ENCODE measurements at regions not wholly inside any gene's neighbourhood (a gene's known extent, or its start where the extent isn't known, plus 50 kb on each side); places are given as distances from the start of the nearest gene placed in this dataset.
"Not testable (repeated sequence)": the region's sequence is repeated elsewhere in the genome, so short reads cannot be mapped to it uniquely, and the experiment has no call there.

GRCh38 chr5:122674385-122674784 is 100.5 kb upstream of the SNX2 start:
- no peak for DNase-seq

GRCh38 chr5:122680623-122681350 is 94.1 kb upstream of the SNX2 start:
- no peak for DNase-seq

GRCh38 chr5:122683631-122684030 is 91.2 kb upstream of the SNX2 start:
- no peak for DNase-seq

DNA sequence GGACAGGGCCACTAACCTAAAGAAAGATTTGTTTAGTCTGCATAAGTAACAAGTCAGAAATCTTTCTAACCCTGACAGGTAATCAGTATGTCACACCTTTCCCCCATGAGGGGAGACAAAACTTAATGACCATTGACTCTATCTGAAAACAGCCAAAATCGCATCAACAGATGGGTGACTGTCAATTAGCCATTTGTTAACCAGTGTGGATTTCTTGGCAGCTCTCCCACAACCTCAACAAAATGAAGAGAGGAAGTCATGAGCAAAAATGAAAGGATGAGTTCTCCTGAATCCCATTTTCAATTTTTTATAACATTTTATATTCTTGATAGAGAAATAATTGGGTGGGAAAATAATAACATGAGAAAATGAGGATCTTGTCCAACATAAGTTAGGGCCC is 84.6 kb upstream of the SNX2 start:
- DNase-seq: no peak

DNA sequence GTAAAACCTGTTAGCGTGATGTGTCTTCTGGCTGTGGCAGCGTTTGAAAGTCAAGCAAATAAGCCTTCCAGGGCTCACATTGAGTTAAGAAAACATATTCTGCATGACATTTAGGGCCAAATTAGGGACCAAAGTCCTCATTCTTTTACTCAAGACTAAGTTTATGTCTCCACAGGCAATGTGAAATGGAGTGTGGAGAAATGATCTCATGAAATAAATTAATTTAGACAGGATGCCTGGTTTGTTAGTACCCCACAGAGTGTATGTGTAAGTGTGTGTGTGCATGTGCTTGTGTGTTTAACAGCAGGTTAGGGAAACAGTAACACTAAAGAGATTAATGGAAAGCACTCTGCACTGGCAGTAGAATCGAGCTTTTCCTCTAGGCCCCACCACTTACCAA is 82.9 kb upstream of the SNX2 start:
- no peak for DNase-seq

GRCh38 chr5:122693963-122694362 is 80.9 kb upstream of the SNX2 start:
- no peak for DNase-seq

GRCh38 chr5:122694884-122695283 is 80.0 kb upstream of the SNX2 start:
- DNase-seq: no peak

- not testable (repeated sequence) for DNase-seq
Observed at GRCh38 chr5:122696735-122697134, 78.1 kb upstream of the SNX2 start.

- DNase-seq: no peak
Observed at GRCh38 chr5:122697191-122697590, 77.7 kb upstream of the SNX2 start.

- no peak for DNase-seq
Observed at GRCh38 chr5:122699201-122699600, 75.7 kb upstream of the SNX2 start.

GRCh38 chr5:122701640-122702523 is 73.0 kb upstream of the SNX2 start:
- DNase-seq: no peak

- DNase-seq: no peak
Observed at GRCh38 chr5:122702524-122702875, 72.4 kb upstream of the SNX2 start.

DNA sequence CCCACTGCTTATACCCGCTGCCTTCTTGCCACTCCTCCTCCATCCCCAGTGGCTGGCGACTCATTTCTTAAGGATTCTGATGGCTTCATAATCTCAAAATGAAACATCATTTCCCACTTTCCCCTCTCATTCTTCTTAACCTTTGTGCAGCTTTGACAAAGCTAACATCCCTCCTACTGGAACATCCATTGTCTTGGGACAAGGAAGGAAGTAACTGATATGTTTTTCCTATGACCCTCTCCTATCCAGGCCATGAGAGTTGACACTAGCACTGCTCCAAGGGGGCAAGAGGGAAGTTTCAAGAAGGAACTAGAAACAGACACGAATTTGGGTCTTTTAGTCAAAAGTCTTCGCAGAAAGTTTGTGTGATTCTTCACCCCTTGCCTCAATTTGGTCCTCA is 71.7 kb upstream of the SNX2 start:
- no peak for DNase-seq

- peak; percentile 28 for DNase-seq
Observed at GRCh38 chr5:122704247-122705036, 70.4 kb upstream of the SNX2 start.

GRCh38 chr5:122705851-122706250 is 69.0 kb upstream of the SNX2 start:
- no peak for DNase-seq

- DNase-seq: no peak
Observed at GRCh38 chr5:122707796-122708195, 67.1 kb upstream of the SNX2 start.

- no peak for DNase-seq
Observed at GRCh38 chr5:122713041-122713440, 61.8 kb upstream of the SNX2 start.

DNA sequence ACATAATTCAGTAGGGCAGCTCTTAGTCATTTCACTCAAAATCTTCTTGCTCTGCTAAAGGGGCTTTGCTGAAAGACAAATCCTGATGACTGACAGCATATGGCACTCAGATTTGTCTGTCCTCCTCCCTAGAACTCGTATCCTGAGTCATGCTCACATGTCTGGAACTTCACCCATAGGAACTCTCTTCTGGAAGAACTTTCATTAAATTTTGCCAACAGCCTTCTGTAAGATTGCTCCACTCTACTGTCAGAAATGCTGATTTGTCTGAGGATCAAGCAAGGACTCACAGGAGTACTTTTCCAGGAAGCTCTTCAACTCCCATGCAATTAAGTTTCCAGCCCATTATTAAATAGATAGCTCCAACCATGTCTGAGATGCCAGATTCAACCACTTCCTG is 59.8 kb upstream of the SNX2 start:
- DNase-seq: no peak

- DNase-seq: no peak
Observed at GRCh38 chr5:122718611-122719010, 56.3 kb upstream of the SNX2 start.

DNA sequence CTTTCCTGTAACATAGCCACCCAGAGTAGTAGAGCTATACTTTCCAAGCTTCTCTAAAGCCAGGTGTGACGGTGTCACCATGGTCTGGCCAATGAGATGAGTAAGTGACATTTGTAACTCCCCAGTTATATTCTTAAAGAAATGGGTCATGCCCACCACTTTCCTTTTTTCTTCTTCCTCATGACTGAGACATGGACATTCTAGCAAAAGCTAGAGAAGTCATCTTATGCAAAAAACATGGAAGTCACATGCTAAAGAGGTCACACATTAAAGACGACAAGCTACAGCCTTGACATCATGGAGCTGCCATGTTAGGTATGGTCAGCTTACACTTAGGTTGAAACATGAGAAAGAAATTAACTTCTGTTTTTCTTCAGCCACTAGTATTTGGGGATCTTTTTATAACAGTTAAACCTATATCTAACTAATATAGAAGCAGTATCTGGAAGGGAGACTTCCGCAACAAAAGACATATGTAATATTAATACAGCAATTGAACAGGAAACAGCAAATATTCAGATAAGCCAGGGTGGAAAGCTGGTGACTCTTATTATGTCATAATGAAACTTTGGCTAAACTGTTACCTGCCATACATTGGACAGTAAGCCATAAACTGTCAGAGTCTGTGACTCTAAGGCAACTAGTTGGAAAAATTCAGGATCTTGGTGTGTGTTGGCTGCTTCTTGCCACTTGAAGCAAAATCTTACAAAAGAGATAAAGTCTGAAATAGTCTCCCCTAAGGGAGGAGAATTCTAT is 54.7 kb upstream of the SNX2 start:
- no peak for DNase-seq

GRCh38 chr5:122721127-122721526 is 53.8 kb upstream of the SNX2 start:
- no peak for DNase-seq

- no peak for DNase-seq
Observed at GRCh38 chr5:122722341-122722740, 52.5 kb upstream of the SNX2 start.

Data from CD4-positive, alpha-beta T cell treated with Interleukin-10 for 1 hour (primary cell).